ENCODE measurements at regions not wholly inside any gene's neighbourhood (a gene's known extent, or its start where the extent isn't known, plus 50 kb on each side); places are given as distances from the start of the nearest gene placed in this dataset.

- intact Hi-C loops (cut with micrococcal nuclease) = no loop called here
- Mint-ChIP-seq H3K27me3 (ENCODE audit: low read depth in 2 of 2) (peaks cover 46 to 74% of the 10 kb centered on the region in 2 donors), H3K36me3 (no peaks in the 10 kb centered on the region), H3K9me3 (no peaks in the 10 kb centered on the region), H3K27ac (no peak overlapping the region), H3K4me3 (no peak overlapping the region), H3K4me1 (no peaks in the 10 kb centered on the region)
- Histone ChIP-seq H3K9me3 (ENCODE audit: control insufficient read depth, insufficient read depth, low read length) (no peaks in the 10 kb centered on the region), H3K27ac (ENCODE audit: low read length) (no peak overlapping the region), H3K4me3 (ENCODE audit: low read length) (no peak overlapping the region), H3K27me3 (ENCODE audit: control insufficient read depth, insufficient read depth, low read length) (peaks cover 4% of the 10 kb centered on the region), H3K4me1 (ENCODE audit: control insufficient read depth, insufficient read depth, low read length) (no peaks in the 10 kb centered on the region), H3K36me3 (ENCODE audit: control insufficient read depth, insufficient read depth, low read length) (no peaks in the 10 kb centered on the region)
- no peak for DNase-seq
- TF ChIP-seq CTCF (IDR thresholded peaks at IDR 0.05) = no peak
- no peak for ATAC-seq
- 88% methylated on average over 9 of the region's 10 CpGs for whole genome bisulfite sequencing (ENCODE audit: insufficient coverage)
Measured at GRCh38 chr14:101411779-101412178, 149.5 kb upstream of the DIO3 start.

GRCh38 chr14:101412739-101413138 lies 148.6 kb upstream of the DIO3 start:
- Mint-ChIP-seq H3K4me3 (no peak overlapping the region), H3K9me3 (no peaks in the 10 kb centered on the region), H3K27me3 (ENCODE audit: low read depth in 2 of 2) (peaks cover 45 to 74% of the 10 kb centered on the region in 2 donors), H3K27ac (no peak overlapping the region), H3K4me1 (no peaks in the 10 kb centered on the region), H3K36me3 (peaks cover 3% of the 10 kb centered on the region)
- DNase-seq (no peak), ATAC-seq (no peak)
- Histone ChIP-seq H3K4me1 (ENCODE audit: control insufficient read depth, insufficient read depth, low read length) (no peaks in the 10 kb centered on the region), H3K27ac (ENCODE audit: low read length) (no peak overlapping the region), H3K4me3 (ENCODE audit: low read length) (no peak overlapping the region), H3K36me3 (ENCODE audit: control insufficient read depth, insufficient read depth, low read length) (no peaks in the 10 kb centered on the region), H3K9me3 (ENCODE audit: control insufficient read depth, insufficient read depth, low read length) (no peaks in the 10 kb centered on the region), H3K27me3 (ENCODE audit: control insufficient read depth, insufficient read depth, low read length) (peaks cover 6% of the 10 kb centered on the region)
- no peak for TF ChIP-seq CTCF (IDR thresholded peaks at IDR 0.05)
- WGBS (ENCODE audit: insufficient coverage) = 95% methylated on average over 4 of the region's 5 CpGs
- intact Hi-C loops (cut with micrococcal nuclease) = no loop called here

GRCh38 chr14:101417434-101417833 lies 143.9 kb upstream of the DIO3 start:
- intact Hi-C loops (cut with micrococcal nuclease) = no loop called here
- 36% methylated on average over 1 of the region's 1 CpG for WGBS (ENCODE audit: insufficient coverage)
- Histone ChIP-seq H3K9me3 (ENCODE audit: control insufficient read depth, insufficient read depth, low read length) (no peaks in the 10 kb centered on the region), H3K36me3 (ENCODE audit: control insufficient read depth, insufficient read depth, low read length) (no peaks in the 10 kb centered on the region), H3K4me1 (ENCODE audit: control insufficient read depth, insufficient read depth, low read length) (no peaks in the 10 kb centered on the region), H3K27ac (ENCODE audit: low read length) (no peak overlapping the region), H3K4me3 (ENCODE audit: low read length) (no peak overlapping the region), H3K27me3 (ENCODE audit: control insufficient read depth, insufficient read depth, low read length) (peaks cover 10% of the 10 kb centered on the region)
- no peak for TF ChIP-seq CTCF (IDR thresholded peaks at IDR 0.05)
- H3K27ac Mint-ChIP-seq = no peak overlapping the region
- peaks cover 8% of the 10 kb centered on the region for H3K36me3 Mint-ChIP-seq
- ATAC-seq (no peak), DNase-seq (no peak)
- peaks cover 46 to 76% of the 10 kb centered on the region in 2 donors for H3K27me3 Mint-ChIP-seq (ENCODE audit: low read depth in 2 of 2)
- H3K9me3 Mint-ChIP-seq = no peaks in the 10 kb centered on the region
- no peaks in the 10 kb centered on the region for H3K4me1 Mint-ChIP-seq
- no peak overlapping the region for H3K4me3 Mint-ChIP-seq

- H3K36me3 ChIP-seq (ENCODE audit: control insufficient read depth, insufficient read depth, low read length) = no peaks in the 10 kb centered on the region
- intact Hi-C loops (cut with micrococcal nuclease) = no loop called here
- no peak overlapping the region for H3K4me3 ChIP-seq (ENCODE audit: low read length)
- Mint-ChIP-seq H3K27ac (no peak overlapping the region), H3K36me3 (peaks cover 8% of the 10 kb centered on the region), H3K27me3 (ENCODE audit: low read depth in 2 of 2) (peaks cover 49 to 65% of the 10 kb centered on the region in 2 donors), H3K4me3 (no peak overlapping the region), H3K9me3 (no peaks in the 10 kb centered on the region), H3K4me1 (no peaks in the 10 kb centered on the region)
- ATAC-seq (no peak), DNase-seq (no peak)
- H3K27me3 ChIP-seq (ENCODE audit: control insufficient read depth, insufficient read depth, low read length) = peaks cover 9% of the 10 kb centered on the region
- no peaks in the 10 kb centered on the region for H3K4me1 ChIP-seq (ENCODE audit: control insufficient read depth, insufficient read depth, low read length)
- no peaks in the 10 kb centered on the region for H3K9me3 ChIP-seq (ENCODE audit: control insufficient read depth, insufficient read depth, low read length)
- no peak overlapping the region for H3K27ac ChIP-seq (ENCODE audit: low read length)
- 57% methylated on average over 1 of the region's 1 CpG for WGBS (ENCODE audit: insufficient coverage)
- no peak for TF ChIP-seq CTCF (IDR thresholded peaks at IDR 0.05)
Measured at GRCh38 chr14:101418601-101419000, 142.7 kb upstream of the DIO3 start.
